Lower lobe of right lung (tissue), 2 donors: ENCODE measurements at regions not wholly inside any gene's neighbourhood (a gene's known extent, or its start where the extent isn't known, plus 50 kb on each side); places are given as distances from the start of the nearest gene placed in this dataset.

Experiments used
- ATAC-seq, 2 donors: fragments of 200-7000 bp; cut with Tn5 transposase; one replicate each; pipeline ENCODE4 v1.9.1; 2020 to 2022; ENCODE audit warnings: mild to moderate bottlenecking in 2 of 2, moderate library complexity in 2 of 2
- DNase-seq: peaks from one replicate; pipeline ENCODE4 v3.0.0-alpha.2; 2020
- H3K27ac ChIP-seq: fragments of 200-600 bp; one replicate; pipeline ENCODE4 v1.8.0; 2022
- H3K27me3 ChIP-seq: fragments of 200-600 bp; one replicate; pipeline ENCODE4 v1.8.0; 2022; ENCODE audit warnings: low read depth
- H3K36me3 ChIP-seq: fragments of 200-600 bp; one replicate; pipeline ENCODE4 v1.8.0; 2022; ENCODE audit warnings: mild to moderate bottlenecking
- H3K4me1 ChIP-seq: fragments of 200-600 bp; one replicate; pipeline ENCODE4 v1.8.0; 2022
- H3K4me3 ChIP-seq: fragments of 200-600 bp; one replicate; pipeline ENCODE4 v1.8.0; 2022; ENCODE audit warnings: mild to moderate bottlenecking
- H3K9me3 ChIP-seq: fragments of 200-600 bp; one replicate; pipeline ENCODE4 v1.8.0; 2022
- CTCF ChIP-seq: fragments of 200-600 bp; IDR thresholded peaks from one replicate; pipeline ENCODE4 v1.8.0; 2022; ENCODE audit warnings: antibody characterized with exemption, mild to moderate bottlenecking
- intact Hi-C: fragments of 100-400 bp; cut with DNase I; formaldehyde crosslinking; loops from one replicate; pipeline ENCODE4 v1.11.0; 2022
- donor health status: DM: no; HTN: yes; CAD: no; lungs with severe emphysema.

GRCh38 chr3:139774560-139775302 is 97.0 kb upstream of the NMNAT3 start:
- Histone ChIP-seq H3K27ac (no peak overlapping the region), H3K36me3 (no peaks in the 10 kb centered on the region), H3K4me3 (no peak overlapping the region), H3K27me3 (no peaks in the 10 kb centered on the region), H3K9me3 (no peaks in the 10 kb centered on the region), H3K4me1 (no peaks in the 10 kb centered on the region)
- DNase-seq = no peak
- no peak for TF ChIP-seq CTCF
- intact Hi-C loops = no loop called here
- no peak for ATAC-seq

DNA sequence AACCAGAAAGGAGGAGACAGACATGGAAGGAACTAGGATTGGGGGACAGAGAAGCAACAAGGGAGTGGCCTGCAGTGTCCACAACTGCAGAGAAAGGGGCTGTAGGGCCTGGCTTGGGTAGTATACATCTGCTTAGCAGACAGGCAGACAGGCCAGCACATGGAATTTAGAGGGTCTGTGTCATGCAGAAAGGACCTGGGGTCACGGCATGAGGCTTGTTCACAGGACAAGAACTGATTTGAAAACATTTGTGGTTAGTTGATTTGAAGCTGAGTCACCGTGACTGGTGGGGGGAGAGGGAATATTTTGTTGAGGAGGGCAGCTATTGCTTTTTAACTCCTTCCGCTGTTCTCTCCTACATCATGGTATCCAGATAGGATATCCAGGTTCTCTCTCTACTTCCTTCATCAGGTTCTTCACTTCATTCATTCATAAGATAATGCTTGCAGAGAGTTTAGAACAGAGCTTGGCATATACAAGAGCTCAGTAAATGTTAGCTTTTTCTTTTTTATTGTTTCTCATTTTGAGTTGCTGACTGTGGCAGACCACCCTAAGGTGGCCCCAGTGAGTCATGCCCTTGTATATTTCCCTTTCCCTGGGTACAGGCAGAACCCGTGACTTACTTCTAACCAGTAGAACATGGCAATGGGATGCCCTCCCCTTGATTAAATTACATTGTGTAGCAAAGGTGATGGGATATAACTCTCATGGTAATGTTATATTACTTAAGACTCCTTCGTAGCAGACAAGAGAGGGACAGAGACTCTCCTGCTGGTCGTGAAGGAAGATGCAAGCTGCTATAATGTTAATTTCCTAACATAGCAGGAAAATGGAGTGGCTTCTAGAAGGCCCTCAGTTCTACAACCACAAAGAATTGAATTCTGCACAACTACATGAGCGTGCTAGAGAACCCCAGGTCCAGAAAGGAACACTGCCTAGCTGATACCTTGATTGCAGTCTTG is 95.0 kb upstream of the NMNAT3 start:
- no peaks in the 10 kb centered on the region for H3K9me3 ChIP-seq
- no peak overlapping the region for H3K4me3 ChIP-seq
- DNase-seq (no peak), ATAC-seq (no peak)
- no peaks in the 10 kb centered on the region for H3K36me3 ChIP-seq
- no peak for TF ChIP-seq CTCF
- H3K4me1 ChIP-seq = no peaks in the 10 kb centered on the region
- H3K27ac ChIP-seq = no peak overlapping the region
- no peaks in the 10 kb centered on the region for H3K27me3 ChIP-seq
- intact Hi-C loops = no loop called here

- no peaks in the 10 kb centered on the region for H3K27me3 ChIP-seq
- intact Hi-C loops = no loop called here
These were observed 93.6 kb upstream of the NMNAT3 start for GRCh38 chr3:139771331-139771730.

DNA sequence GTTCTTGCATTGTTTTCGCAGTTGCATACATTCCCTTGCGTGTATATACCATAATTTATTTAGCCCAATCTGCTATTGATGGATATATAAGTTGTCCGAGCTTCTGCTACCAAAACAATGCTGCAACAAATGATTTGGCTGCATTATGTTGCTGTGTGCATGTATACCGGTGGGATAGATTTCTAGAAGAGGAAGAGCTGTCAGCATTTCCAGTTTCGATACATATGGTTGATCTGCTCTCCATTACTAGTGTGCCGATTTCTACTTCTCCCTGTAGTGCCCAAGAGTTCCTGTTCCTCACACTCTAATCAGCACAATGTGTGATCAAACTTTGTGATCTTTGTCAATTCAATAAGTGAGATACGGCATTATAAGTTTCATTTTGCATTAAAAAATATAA is 92.8 kb upstream of the NMNAT3 start:
- no peaks in the 10 kb centered on the region for H3K9me3 ChIP-seq
- no peaks in the 10 kb centered on the region for H3K27me3 ChIP-seq
- H3K36me3 ChIP-seq = no peaks in the 10 kb centered on the region
- ATAC-seq (no peak), DNase-seq (no peak)
- no peak for TF ChIP-seq CTCF
- H3K27ac ChIP-seq = no peak overlapping the region
- no peak overlapping the region for H3K4me3 ChIP-seq
- intact Hi-C loops = no loop called here
- no peaks in the 10 kb centered on the region for H3K4me1 ChIP-seq

More at GRCh38 chr3:139771331-139771730, 93.6 kb upstream of the NMNAT3 start:
- ATAC-seq = no peak
- H3K36me3 ChIP-seq = no peaks in the 10 kb centered on the region
- no peaks in the 10 kb centered on the region for H3K4me1 ChIP-seq
- H3K27ac ChIP-seq = no peak overlapping the region
- DNase-seq = no peak
- H3K4me3 ChIP-seq = no peak overlapping the region
- no peak for TF ChIP-seq CTCF
- H3K9me3 ChIP-seq = no peaks in the 10 kb centered on the region

DNA sequence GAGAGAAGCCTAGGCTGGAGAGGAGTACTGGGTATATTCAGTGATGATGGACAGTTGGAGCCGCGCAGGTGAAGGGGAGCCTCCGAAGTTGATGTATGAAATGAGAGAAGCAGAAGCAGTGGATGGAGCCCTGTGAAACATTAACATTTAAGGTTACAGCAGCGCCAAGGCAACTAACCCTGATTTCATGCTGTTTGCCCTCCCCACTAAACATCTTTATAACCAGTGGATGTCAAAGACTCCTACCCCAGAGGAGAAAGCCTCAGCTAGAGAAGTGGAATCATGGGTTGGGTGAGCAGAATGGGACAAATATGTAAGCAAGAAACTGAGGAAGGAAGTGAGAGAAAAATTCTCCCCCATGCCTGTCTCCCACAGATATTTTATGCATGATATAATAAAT is 92.0 kb upstream of the NMNAT3 start:
- no peak for TF ChIP-seq CTCF
- Histone ChIP-seq H3K4me1 (no peaks in the 10 kb centered on the region), H3K4me3 (no peak overlapping the region), H3K27ac (no peak overlapping the region), H3K36me3 (no peaks in the 10 kb centered on the region), H3K27me3 (no peaks in the 10 kb centered on the region), H3K9me3 (no peaks in the 10 kb centered on the region)
- intact Hi-C loops = no loop called here
- ATAC-seq (no peak), DNase-seq (no peak)
